G401.6 (cell line): ENCODE measurements at regions not wholly inside any gene's neighbourhood (a gene's known extent, or its start where the extent isn't known, plus 50 kb on each side); places are given as distances from the start of the nearest gene placed in this dataset.

ENCODE experiments used
- FAIRE-seq: peaks from 2 replicates; lab custom pipeline; 2012; peaks lifted over from hg19 to GRCh38; lab: Jason Lieb, UNC

GRCh38 chr6:37105148-37106050, 64.6 kb upstream of the PIM1 start:
- FAIRE-seq = no peak

DNA sequence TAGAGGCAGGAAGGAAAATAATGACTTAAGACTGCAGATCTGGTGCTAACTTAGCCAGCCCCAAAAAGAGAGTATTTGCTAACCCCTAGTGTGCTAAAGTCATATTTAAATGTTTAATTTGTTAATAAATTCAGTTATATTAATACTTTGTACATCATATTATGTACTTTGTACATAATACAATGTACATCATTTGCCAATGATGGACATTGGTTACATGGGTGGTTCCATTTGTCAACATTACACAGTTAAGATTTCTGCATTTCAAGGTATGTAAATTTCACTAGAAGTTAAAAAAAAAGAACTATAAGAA, 63.9 kb upstream of the PIM1 start:
- no peak for FAIRE-seq

DNA sequence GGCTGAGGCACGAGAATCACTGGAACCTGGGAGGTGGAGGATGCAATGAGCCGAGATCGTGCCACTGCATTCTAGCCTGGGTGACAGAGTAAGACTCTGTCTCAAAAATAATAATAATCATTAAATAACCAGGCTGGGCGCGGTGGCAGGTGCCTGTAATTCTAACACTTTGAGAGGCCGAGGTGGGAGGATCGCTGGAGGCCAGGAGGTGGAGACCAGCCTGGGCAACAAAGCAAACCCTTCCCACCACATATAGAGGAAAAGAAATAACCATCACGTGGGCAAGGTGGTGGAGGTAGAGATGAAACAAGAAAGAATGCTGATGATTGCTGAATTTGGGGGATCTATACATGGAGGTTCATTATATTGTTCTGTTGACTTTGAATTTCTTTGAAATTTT, 63.4 kb upstream of the PIM1 start:
- no peak for FAIRE-seq

DNA sequence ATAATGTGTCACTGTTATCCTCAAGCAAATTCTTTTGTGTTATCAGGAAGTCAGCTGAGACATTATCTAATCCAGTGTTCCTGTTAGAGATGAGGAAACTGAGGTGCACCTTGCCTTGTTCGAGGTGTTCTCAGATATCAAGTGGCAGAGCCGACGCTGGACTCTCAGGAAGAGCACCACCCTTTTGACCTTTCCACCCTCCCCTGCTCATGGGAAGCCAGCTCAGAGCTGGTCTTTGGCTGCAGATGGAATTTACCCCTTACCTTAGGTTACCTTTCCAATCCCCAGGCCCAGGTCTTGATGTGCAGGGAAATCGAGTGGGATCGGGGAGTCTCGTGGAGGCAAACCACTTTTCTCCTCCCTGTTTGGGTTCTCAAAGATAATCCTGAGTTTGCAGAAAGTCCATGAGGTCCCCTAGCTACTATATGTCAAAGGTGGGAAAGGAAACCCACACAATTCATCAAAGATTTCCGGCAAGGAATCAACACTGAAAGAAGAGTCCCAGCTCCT, 62.9 kb upstream of the PIM1 start:
- FAIRE-seq = no peak

DNA sequence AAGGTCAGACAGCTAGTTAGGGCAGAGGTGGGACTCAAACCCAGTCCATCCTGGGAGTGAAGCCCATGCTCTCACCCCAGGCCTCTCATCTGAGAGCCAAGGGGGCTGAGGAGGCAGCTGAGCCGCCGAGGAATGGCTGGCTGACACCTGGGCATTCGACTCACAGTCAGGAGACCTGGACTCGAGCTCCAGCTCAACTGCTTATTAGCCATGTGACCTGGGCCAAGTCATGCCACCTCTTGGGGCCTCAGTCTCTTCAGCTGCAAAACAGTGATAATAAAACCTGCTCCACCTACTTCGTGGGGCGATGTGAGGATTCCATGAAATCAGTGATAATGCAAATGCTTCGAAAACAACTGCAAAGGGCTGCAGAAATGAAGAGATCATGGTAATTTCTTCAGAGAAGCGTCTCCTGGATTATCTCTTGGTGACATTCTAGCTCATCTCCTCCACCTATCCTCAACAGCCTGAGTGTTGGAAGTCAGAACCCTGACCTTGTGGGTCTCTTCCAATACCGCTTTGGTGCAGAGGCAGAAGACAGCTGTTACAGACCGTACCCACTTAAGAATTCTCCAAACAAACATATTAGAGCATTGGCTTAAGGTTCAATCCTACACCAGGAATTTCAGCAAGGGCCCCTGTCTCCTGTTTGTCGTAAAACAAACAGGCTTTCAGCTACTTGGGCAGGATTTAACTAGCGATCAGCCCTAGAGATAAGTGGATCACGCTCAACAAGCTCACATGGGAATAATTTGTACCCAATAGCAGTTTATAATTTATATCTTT, 60.0 kb upstream of the PIM1 start:
- FAIRE-seq = peak; percentile 96

DNA sequence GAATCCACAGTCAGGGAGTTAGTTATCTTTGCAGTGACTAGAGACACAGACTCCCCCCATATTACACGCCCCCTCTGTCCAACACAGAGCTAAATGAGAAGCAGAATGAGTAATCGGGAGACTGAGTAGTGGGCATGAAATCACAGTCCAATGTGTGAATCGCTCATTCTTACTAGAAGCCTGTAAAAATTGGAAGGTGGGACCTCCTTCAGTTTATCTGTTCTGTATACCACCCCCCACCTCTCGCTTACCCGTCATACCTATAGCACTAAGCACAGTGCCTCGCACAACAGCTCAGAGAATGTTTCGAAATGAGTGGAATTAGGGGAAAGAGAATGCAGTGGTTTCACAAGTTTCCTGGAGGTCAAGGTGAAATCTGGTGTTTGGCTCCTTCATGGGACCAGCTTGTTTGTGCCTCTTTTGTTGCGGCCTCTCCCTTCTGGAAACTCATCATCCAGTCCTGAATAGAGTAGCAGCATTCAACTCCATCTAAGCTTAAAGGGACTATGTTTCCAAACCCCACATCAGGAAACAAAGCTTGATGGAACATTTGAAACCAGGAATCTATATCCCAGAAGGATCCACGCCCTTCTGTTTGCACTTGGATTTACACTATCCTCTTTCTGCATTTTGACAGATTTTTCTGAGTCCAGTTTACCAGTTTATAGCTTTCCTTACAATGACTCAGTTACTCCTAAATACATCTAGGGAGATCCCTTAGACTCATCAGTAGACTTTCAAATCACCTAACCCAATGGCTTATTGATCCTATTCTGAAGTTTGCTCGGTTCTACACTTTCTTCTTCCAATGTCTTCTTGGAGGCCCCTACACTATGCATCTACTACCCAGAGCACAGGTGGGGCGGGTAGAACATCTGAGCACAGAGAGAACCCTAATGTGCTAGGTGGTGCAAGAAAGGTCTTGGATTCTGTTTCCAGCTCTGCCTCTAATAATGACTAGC, 59.2 kb upstream of the PIM1 start:
- peak; percentile 91 for FAIRE-seq

- FAIRE-seq = no peak
Observed at GRCh38 chr6:37113976-37114375, 56.0 kb upstream of the PIM1 start.

DNA sequence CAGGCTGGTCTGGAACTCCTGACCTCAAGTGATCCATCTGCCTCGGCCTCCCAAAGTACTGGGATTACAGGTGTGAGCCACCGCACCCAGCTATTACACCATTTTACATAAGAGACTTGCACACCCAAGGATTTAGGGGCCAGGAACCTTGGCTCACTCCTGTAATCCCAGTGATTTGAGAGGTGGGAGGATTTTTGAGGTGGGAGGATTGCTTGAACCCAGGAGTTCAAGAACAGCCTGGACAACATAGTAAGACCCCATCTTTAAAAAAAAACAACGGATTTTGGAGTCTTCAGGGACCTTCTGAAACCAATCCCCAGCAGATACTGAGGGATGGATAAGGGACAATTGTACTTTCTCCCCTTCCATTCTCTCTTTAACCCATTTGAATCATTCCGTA, 55.3 kb upstream of the PIM1 start:
- no peak for FAIRE-seq

- peak; percentile 19 for FAIRE-seq
Observed at GRCh38 chr6:37115236-37115895, 54.6 kb upstream of the PIM1 start.

- FAIRE-seq = no peak
Observed at GRCh38 chr6:37116326-37116725, 53.6 kb upstream of the PIM1 start.

- no peak for FAIRE-seq
Observed at GRCh38 chr6:37119387-37119886, 50.5 kb upstream of the PIM1 start.
